H9 (cell line): ENCODE measurements at regions not wholly inside any gene's neighbourhood (a gene's known extent, or its start where the extent isn't known, plus 50 kb on each side); places are given as distances from the start of the nearest gene placed in this dataset.

Source experiments
- DNase-seq: peaks from one replicate; pipeline ENCODE4 v3.0.0-alpha.2; 2017
- H2AFZ ChIP-seq: one replicate; pipeline ENCODE4 v1.6.1; 2013; ENCODE audit warnings: mild to moderate bottlenecking, low read length, control low read depth, moderate library complexity
- H2AK5ac ChIP-seq: 2 replicates; pipeline ENCODE4 v1.6.1; 2013; ENCODE audit warnings: low read length, control low read depth, mixed read lengths; ENCODE audit not compliant: insufficient read length
- H2BK120ac ChIP-seq: one replicate; pipeline ENCODE4 v1.6.1; 2013; ENCODE audit warnings: low read depth, mild to moderate bottlenecking, low read length, control low read depth, inconsistent platforms; ENCODE audit not compliant: poor library complexity, severe bottlenecking
- H2BK12ac ChIP-seq: 2 replicates; pipeline ENCODE4 v1.6.1; 2013; ENCODE audit warnings: low read length, control low read depth, mixed read lengths, low read depth; ENCODE audit not compliant: insufficient read length
- H2BK15ac ChIP-seq: 2 replicates; pipeline ENCODE4 v1.6.1; 2013; ENCODE audit warnings: low read depth, low read length, control low read depth
- H2BK20ac ChIP-seq: one replicate; pipeline ENCODE4 v1.6.1; 2013; ENCODE audit warnings: low read depth, mild to moderate bottlenecking, low read length, control low read depth, inconsistent platforms; ENCODE audit not compliant: poor library complexity, severe bottlenecking
- H2BK5ac ChIP-seq: 2 replicates; pipeline ENCODE4 v1.6.1; 2013; ENCODE audit warnings: low read length, control low read depth, mixed read lengths; ENCODE audit not compliant: insufficient read length
- H3K14ac ChIP-seq: 2 replicates; pipeline ENCODE4 v1.6.1; 2013; ENCODE audit warnings: low read length, control low read depth; ENCODE audit not compliant: insufficient read depth
- H3K18ac ChIP-seq: 2 replicates; pipeline ENCODE4 v1.6.1; 2013; ENCODE audit warnings: low read depth, mild to moderate bottlenecking, mixed read lengths, low read length, control low read depth; ENCODE audit not compliant: insufficient read length
- H3K23ac ChIP-seq: 2 replicates; pipeline ENCODE4 v1.6.1; 2013; ENCODE audit warnings: low read length, control low read depth, mixed read lengths, low read depth; ENCODE audit not compliant: insufficient read length
- H3K23me2 ChIP-seq: 2 replicates; pipeline ENCODE4 v1.6.1; 2013; ENCODE audit warnings: low read depth, mild to moderate bottlenecking, mixed read lengths, low read length, control low read depth; ENCODE audit not compliant: insufficient read length, poor library complexity, severe bottlenecking
- H3K27ac ChIP-seq: 2 replicates; pipeline ENCODE4 v1.5.1; 2013; ENCODE audit warnings: low read length, control low read depth, mixed read lengths, low read depth; ENCODE audit not compliant: insufficient read length
- H3K27me3 ChIP-seq: 2 replicates; pipeline ENCODE4 v1.6.1; 2013; ENCODE audit warnings: low read length, control low read depth, inconsistent platforms; ENCODE audit not compliant: insufficient read depth
- H3K4ac ChIP-seq: 2 replicates; pipeline ENCODE4 v1.6.1; 2013; ENCODE audit warnings: low read depth, mild to moderate bottlenecking, control low read depth, inconsistent platforms, low read length, moderate library complexity
- H3K4me1 ChIP-seq: 2 replicates; pipeline ENCODE4 v1.6.1; 2013; ENCODE audit warnings: low read length, control low read depth, inconsistent platforms; ENCODE audit not compliant: insufficient read depth
- H3K4me2 ChIP-seq: 2 replicates; pipeline ENCODE4 v1.6.1; 2013; ENCODE audit warnings: low read length, control low read depth, mixed read lengths; ENCODE audit not compliant: insufficient read length, insufficient read depth
- H3K56ac ChIP-seq: 2 replicates; pipeline ENCODE4 v1.6.1; 2013; ENCODE audit warnings: low read depth, mild to moderate bottlenecking, mixed read lengths, low read length, control low read depth; ENCODE audit not compliant: insufficient read length
- H3K79me1 ChIP-seq: 2 replicates; pipeline ENCODE4 v1.6.1; 2013; ENCODE audit warnings: low read depth, mild to moderate bottlenecking, moderate library complexity, low read length, control low read depth, inconsistent platforms; ENCODE audit not compliant: insufficient read depth, poor library complexity, severe bottlenecking
- H3K79me2 ChIP-seq: 2 replicates; pipeline ENCODE4 v1.6.1; 2013; ENCODE audit warnings: low read length, control low read depth, inconsistent platforms; ENCODE audit not compliant: insufficient read depth
- H3K9ac ChIP-seq: 2 replicates; pipeline ENCODE4 v1.6.1; 2013; ENCODE audit warnings: low read length, control low read depth, mixed read lengths; ENCODE audit not compliant: insufficient read length; ENCODE audit errors: extremely low read depth
- H3K9me3 ChIP-seq: one replicate; pipeline ENCODE4 v1.6.1; 2013; ENCODE audit warnings: low read depth, low read length, inconsistent platforms; ENCODE audit not compliant: control insufficient read depth
- H3T11ph ChIP-seq: one replicate; pipeline ENCODE4 v1.6.1; 2013; ENCODE audit warnings: mild to moderate bottlenecking, low read length, control low read depth, inconsistent platforms
- H4K20me1 ChIP-seq: one replicate; pipeline ENCODE4 v1.6.1; 2013; ENCODE audit not compliant: control insufficient read depth, insufficient read length, insufficient read depth
- H4K5ac ChIP-seq: 2 replicates; pipeline ENCODE4 v1.6.1; 2013; ENCODE audit warnings: low read depth, mild to moderate bottlenecking, mixed read lengths, low read length, control low read depth; ENCODE audit not compliant: insufficient read length
- H4K8ac ChIP-seq: replicated peaks from 2 replicates; pipeline ENCODE4 v1.6.1; 2013; ENCODE audit warnings: low read length, control low read depth, mixed read lengths, low read depth; ENCODE audit not compliant: insufficient read length
- H4K91ac ChIP-seq: 2 replicates; pipeline ENCODE4 v1.6.1; 2013; ENCODE audit warnings: low read depth, mild to moderate bottlenecking, moderate library complexity, mixed read lengths, low read length, control low read depth; ENCODE audit not compliant: insufficient read length
- H3K27ac Mint-ChIP-seq, 3 experiments: 2 replicates in 2 of 3; 3 replicates in 1 of 3; pipeline ENCODE4 v1.8.0; 2020 to 2021; ENCODE audit warnings: mixed read lengths in 3 of 3, mild to moderate bottlenecking in 1 of 3, moderate library complexity in 1 of 3
- H3K27me3 Mint-ChIP-seq: 2 replicates; pipeline ENCODE4 v1.8.0; 2021; ENCODE audit warnings: low read depth, mild to moderate bottlenecking, moderate library complexity, mixed read lengths
- H3K36me3 Mint-ChIP-seq, 3 experiments: 2 replicates in 2 of 3; 3 replicates in 1 of 3; pipeline ENCODE4 v1.8.0; 2020 to 2021; ENCODE audit warnings: low read depth in 3 of 3, mixed read lengths in 3 of 3; ENCODE audit not compliant: insufficient read depth in 1 of 3
- H3K4me1 Mint-ChIP-seq, 2 experiments: 2 replicates each; pipeline ENCODE4 v1.8.0; 2020; ENCODE audit warnings: mixed read lengths in 2 of 2
- H3K4me3 Mint-ChIP-seq, 2 experiments: 2 replicates in 1 of 2; 3 replicates in 1 of 2; pipeline ENCODE4 v1.8.0; 2020 to 2021; ENCODE audit warnings: mild to moderate bottlenecking in 2 of 2, mixed read lengths in 2 of 2, moderate library complexity in 1 of 2
- H3K9me3 Mint-ChIP-seq, 2 experiments: 2 replicates in 1 of 2; 3 replicates in 1 of 2; pipeline ENCODE4 v1.8.0; 2020; ENCODE audit warnings: mild to moderate bottlenecking in 2 of 2, mixed read lengths in 2 of 2, moderate library complexity in 1 of 2
- TF ChIP-seq, protein P1 (sequence below): fragments of 200-600 bp; sonication (generic); conservative IDR thresholded peaks from 3 replicates; pipeline ENCODE4 v1.8.0; 2021; ENCODE audit warnings: antibody characterized with exemption, mild to moderate bottlenecking

- Histone ChIP-seq H3K4me1 (no peaks in the 10 kb centered on the region), H3K79me2 (no peaks in the 10 kb centered on the region), H3K4me2 (no peak overlapping the region), H3K9me3 (no peaks in the 10 kb centered on the region), H3K23me2 (no peaks in the 10 kb centered on the region), H2AFZ (no peak overlapping the region), H3K18ac (no peak overlapping the region), H2BK15ac (no peak overlapping the region), H2BK5ac (no peak overlapping the region), H2BK20ac (no peak overlapping the region), H4K8ac (no peak overlapping the region), H3K14ac (no peak overlapping the region), H3K27me3 (no peaks in the 10 kb centered on the region), H3K9ac (no peak overlapping the region), H2BK120ac (no peak overlapping the region), H3K56ac (no peak overlapping the region), H3K27ac (no peak overlapping the region), H2BK12ac (no peak overlapping the region), H3K23ac (no peak overlapping the region), H3T11ph (no peak overlapping the region), H4K91ac (no peak overlapping the region), H4K20me1 (no peaks in the 10 kb centered on the region), H3K4ac (no peak overlapping the region), H3K79me1 (no peaks in the 10 kb centered on the region), H4K5ac (no peak overlapping the region), H2AK5ac (no peak overlapping the region)
- H3K27me3 Mint-ChIP-seq, result no peaks in the 10 kb centered on the region
- H3K4me3 Mint-ChIP-seq, result no peak overlapping the region
- peaks cover 0 to 4% (median 0%) of the 10 kb centered on the region in 3 experiments; a peak in 1 of 7 replicates for H3K36me3 Mint-ChIP-seq
- peaks cover 4% of the 10 kb centered on the region in 2 experiments; a peak in 1 of 4 replicates for H3K4me1 Mint-ChIP-seq
- peaks cover 0 to 3% of the 10 kb centered on the region in 2 experiments; a peak in 2 of 5 replicates for H3K9me3 Mint-ChIP-seq
- H3K27ac Mint-ChIP-seq, result no peak overlapping the region
- DNase-seq, result no peak
- TF ChIP-seq, protein P1, sequence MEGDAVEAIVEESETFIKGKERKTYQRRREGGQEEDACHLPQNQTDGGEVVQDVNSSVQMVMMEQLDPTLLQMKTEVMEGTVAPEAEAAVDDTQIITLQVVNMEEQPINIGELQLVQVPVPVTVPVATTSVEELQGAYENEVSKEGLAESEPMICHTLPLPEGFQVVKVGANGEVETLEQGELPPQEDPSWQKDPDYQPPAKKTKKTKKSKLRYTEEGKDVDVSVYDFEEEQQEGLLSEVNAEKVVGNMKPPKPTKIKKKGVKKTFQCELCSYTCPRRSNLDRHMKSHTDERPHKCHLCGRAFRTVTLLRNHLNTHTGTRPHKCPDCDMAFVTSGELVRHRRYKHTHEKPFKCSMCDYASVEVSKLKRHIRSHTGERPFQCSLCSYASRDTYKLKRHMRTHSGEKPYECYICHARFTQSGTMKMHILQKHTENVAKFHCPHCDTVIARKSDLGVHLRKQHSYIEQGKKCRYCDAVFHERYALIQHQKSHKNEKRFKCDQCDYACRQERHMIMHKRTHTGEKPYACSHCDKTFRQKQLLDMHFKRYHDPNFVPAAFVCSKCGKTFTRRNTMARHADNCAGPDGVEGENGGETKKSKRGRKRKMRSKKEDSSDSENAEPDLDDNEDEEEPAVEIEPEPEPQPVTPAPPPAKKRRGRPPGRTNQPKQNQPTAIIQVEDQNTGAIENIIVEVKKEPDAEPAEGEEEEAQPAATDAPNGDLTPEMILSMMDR, result no peak
These were observed 66.1 kb upstream of the CHODL start for GRCh38 chr21:18178509-18178908.
